Islet precursor cell (in vitro differentiated cells): ENCODE measurements at regions not wholly inside any gene's neighbourhood (a gene's known extent, or its start where the extent isn't known, plus 50 kb on each side); places are given as distances from the start of the nearest gene placed in this dataset.

ENCODE experiments used
- DNase-seq: peaks from one replicate; pipeline ENCODE4 v3.0.0-alpha.2; 2018

- DNase-seq, result no peak
Observed at GRCh38 chr12:98360401-98360800, 155.0 kb upstream of the TMPO start.

GRCh38 chr12:98369581-98369980, 145.8 kb upstream of the TMPO start:
- DNase-seq, result no peak

GRCh38 chr12:98370976-98371375, 144.4 kb upstream of the TMPO start:
- no peak for DNase-seq

- DNase-seq, result no peak
Observed at GRCh38 chr12:98371419-98371818, 144.0 kb upstream of the TMPO start.

GRCh38 chr12:98372340-98373024, 142.9 kb upstream of the TMPO start:
- no peak for DNase-seq

GRCh38 chr12:98373025-98373554, 142.3 kb upstream of the TMPO start:
- DNase-seq, result no peak

- DNase-seq, result no peak
Observed at GRCh38 chr12:98374007-98374406, 141.4 kb upstream of the TMPO start.

- no peak for DNase-seq
Observed at GRCh38 chr12:98379106-98379505, 136.3 kb upstream of the TMPO start.

- no peak for DNase-seq
Observed at GRCh38 chr12:98385641-98386040, 129.7 kb upstream of the TMPO start.

- no peak for DNase-seq
Observed at GRCh38 chr12:98387444-98387843, 127.9 kb upstream of the TMPO start.

GRCh38 chr12:98388126-98388525, 127.3 kb upstream of the TMPO start:
- DNase-seq, result no peak

- DNase-seq, result no peak
Observed at GRCh38 chr12:98389593-98389992, 125.8 kb upstream of the TMPO start.

- peak; percentile 93 for DNase-seq
Observed at GRCh38 chr12:98397323-98398105, 117.9 kb upstream of the TMPO start.

GRCh38 chr12:98399532-98399931, 115.9 kb upstream of the TMPO start:
- DNase-seq, result peak; percentile 88

GRCh38 chr12:98401427-98401826, 114.0 kb upstream of the TMPO start:
- DNase-seq, result peak; percentile 49

- DNase-seq, result peak; percentile 50
Observed at GRCh38 chr12:98402091-98402490, 113.3 kb upstream of the TMPO start.

GRCh38 chr12:98402671-98403070, 112.7 kb upstream of the TMPO start:
- peak; percentile 39 for DNase-seq

GRCh38 chr12:98403385-98403784, 112.0 kb upstream of the TMPO start:
- no peak for DNase-seq

- DNase-seq, result peak; percentile 48
Observed at GRCh38 chr12:98403936-98404335, 111.5 kb upstream of the TMPO start.

GRCh38 chr12:98405805-98406366, 109.5 kb upstream of the TMPO start:
- peak; percentile 42 for DNase-seq

GRCh38 chr12:98406378-98406777, 109.0 kb upstream of the TMPO start:
- no peak for DNase-seq

- no peak for DNase-seq
Observed at GRCh38 chr12:98408681-98409080, 106.7 kb upstream of the TMPO start.

- no peak for DNase-seq
Observed at GRCh38 chr12:98409548-98409947, 105.8 kb upstream of the TMPO start.

GRCh38 chr12:98410356-98410755, 105.0 kb upstream of the TMPO start:
- DNase-seq, result no peak
